ENCODE measurements at regions not wholly inside any gene's neighbourhood (a gene's known extent, or its start where the extent isn't known, plus 50 kb on each side); places are given as distances from the start of the nearest gene placed in this dataset.
A peak's percentile ranks its signal among the peaks of the same experiment; 100 is the strongest.

- Histone ChIP-seq H4K20me1 (ENCODE audit: insufficient read depth) (no peaks in the 10 kb centered on the region; the same call in 1 of the 2 replicates), H3K4me3 (ENCODE audit: low read depth in 2 of 2, low read length in 1 of 2) (no peak overlapping the region), H3K9ac (no peak overlapping the region), H3K4me1 (ENCODE audit: control insufficient read depth in 1 of 2, insufficient read depth in 2 of 2, low read depth in 1 of 2, low read length in 1 of 2) (no peaks in the 10 kb centered on the region), H3K36me3 (replicated peaks in 1 of 2; ENCODE audit: control insufficient read depth in 1 of 2, insufficient read depth in 2 of 2, low read length in 1 of 2) (no peaks in the 10 kb centered on the region), H3K27ac (ENCODE audit: low read depth in 2 of 2, low read length in 1 of 2) (no peak overlapping the region), H3K27me3 (ENCODE audit: insufficient read depth) (peaks cover 88% of the 10 kb centered on the region), H3K79me2 (ENCODE audit: insufficient read depth) (no peaks in the 10 kb centered on the region), H3K9me2 (no peaks in the 10 kb centered on the region), H3K9me3 (no peaks in the 10 kb centered on the region), H2AFZ (ENCODE audit: low read depth) (no peak overlapping the region), H3K4me2 (no peak overlapping the region), H3F3A (replicated peaks; ENCODE audit: insufficient read depth) (peaks cover 6% of the 10 kb centered on the region)
- 24% methylated on average over 15 of the region's 15 CpGs for WGBS (ENCODE audit: low lambda C conversion rate)
- DNase-seq = peak; percentile 34
- ChIA-PET CTCF (no interaction called here), POLR2A (no interaction called here)
- TF ChIP-seq PBX3 (IDR thresholded peaks at IDR 0.05) (no peak), MXI1 (IDR thresholded peaks at IDR 0.05; ENCODE audit: low read depth, low read length) (no peak), TAF1 (IDR thresholded peaks at IDR 0.05; ENCODE audit: borderline replicate concordance, low read depth, low read length) (no peak), YY1 (IDR thresholded peaks at IDR 0.05; ENCODE audit: low read depth) (no peak), CHD2 (IDR thresholded peaks at IDR 0.05; ENCODE audit: low read length, partially characterized antibody) (no peak), REST (IDR thresholded peaks at IDR 0.05; ENCODE audit: low read depth, low read length) (no peak), ELF1 (IDR thresholded peaks at IDR 0.05) (no peak), MAX (IDR thresholded peaks at IDR 0.05; ENCODE audit: low read depth) (no peak), USF2 (IDR thresholded peaks at IDR 0.05; ENCODE audit: borderline replicate concordance, low read depth, low read length) (no peak), EZH2phosphoT487 (IDR thresholded peaks at IDR 0.05; ENCODE audit: borderline replicate concordance, low read depth) (no peak), FOSL2 (IDR thresholded peaks at IDR 0.05; ENCODE audit: borderline replicate concordance, low read depth) (no peak), NRF1 (IDR thresholded peaks at IDR 0.05; ENCODE audit: low read depth, low read length) (no peak), SIN3A (IDR thresholded peaks at IDR 0.05; ENCODE audit: borderline replicate concordance, low read depth, low read length) (no peak), FOXJ3 (CRISPR knock-in tag; IDR thresholded peaks at IDR 0.05) (no peak)
Observed at GRCh38 chr7:1380231-1380815, 78.9 kb downstream of the MICALL2 start.
